Loucy (cell line): ENCODE measurements at regions not wholly inside any gene's neighbourhood (a gene's known extent, or its start where the extent isn't known, plus 50 kb on each side); places are given as distances from the start of the nearest gene placed in this dataset.

Source experiments
- EZH2phosphoT487 ChIP-seq: fragments of 200-600 bp; IDR thresholded peaks from 2 replicates; pipeline ENCODE4 v1.6.1; 2018; ENCODE audit warnings: antibody characterized with exemption, mild to moderate bottlenecking, moderate library complexity, borderline replicate concordance
- TF ChIP-seq, protein P1 (sequence below): fragments of 200-600 bp; sonication (generic); conservative IDR thresholded peaks from 2 replicates; pipeline ENCODE4 v1.5.1; 2014; ENCODE audit warnings: mild to moderate bottlenecking, antibody characterized with exemption, low read length

DNA sequence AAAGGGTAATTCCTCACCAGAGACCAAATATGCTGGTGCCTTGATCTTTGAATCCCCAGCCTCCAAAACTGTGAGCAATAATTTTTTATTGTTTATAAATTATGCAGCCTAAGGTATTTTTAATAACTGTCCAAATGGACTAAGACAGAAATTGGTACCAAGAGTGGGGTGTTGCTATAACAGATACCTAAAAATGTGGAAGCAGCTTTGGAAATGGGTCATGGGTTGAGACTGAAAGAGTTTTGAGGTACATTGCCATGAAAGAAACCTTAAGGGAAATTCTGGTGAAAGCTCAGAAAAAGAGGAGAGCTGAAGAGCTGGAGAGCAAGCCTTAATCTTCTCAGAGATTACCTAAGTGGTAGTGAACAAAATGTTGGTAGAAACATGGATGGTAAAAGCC, 378.2 kb downstream of the NXPE2 start:
- TF ChIP-seq, protein P1, sequence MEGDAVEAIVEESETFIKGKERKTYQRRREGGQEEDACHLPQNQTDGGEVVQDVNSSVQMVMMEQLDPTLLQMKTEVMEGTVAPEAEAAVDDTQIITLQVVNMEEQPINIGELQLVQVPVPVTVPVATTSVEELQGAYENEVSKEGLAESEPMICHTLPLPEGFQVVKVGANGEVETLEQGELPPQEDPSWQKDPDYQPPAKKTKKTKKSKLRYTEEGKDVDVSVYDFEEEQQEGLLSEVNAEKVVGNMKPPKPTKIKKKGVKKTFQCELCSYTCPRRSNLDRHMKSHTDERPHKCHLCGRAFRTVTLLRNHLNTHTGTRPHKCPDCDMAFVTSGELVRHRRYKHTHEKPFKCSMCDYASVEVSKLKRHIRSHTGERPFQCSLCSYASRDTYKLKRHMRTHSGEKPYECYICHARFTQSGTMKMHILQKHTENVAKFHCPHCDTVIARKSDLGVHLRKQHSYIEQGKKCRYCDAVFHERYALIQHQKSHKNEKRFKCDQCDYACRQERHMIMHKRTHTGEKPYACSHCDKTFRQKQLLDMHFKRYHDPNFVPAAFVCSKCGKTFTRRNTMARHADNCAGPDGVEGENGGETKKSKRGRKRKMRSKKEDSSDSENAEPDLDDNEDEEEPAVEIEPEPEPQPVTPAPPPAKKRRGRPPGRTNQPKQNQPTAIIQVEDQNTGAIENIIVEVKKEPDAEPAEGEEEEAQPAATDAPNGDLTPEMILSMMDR = no peak
- TF ChIP-seq EZH2phosphoT487 = no peak
